Activated CD8-positive, alpha-beta memory T cell treated with anti-CD3 and anti-CD28 coated beads for 48 hours (primary cell): ENCODE measurements at regions not wholly inside any gene's neighbourhood (a gene's known extent, or its start where the extent isn't known, plus 50 kb on each side); places are given as distances from the start of the nearest gene placed in this dataset.
A peak's percentile ranks its signal among the peaks of the same experiment; 100 is the strongest.

Experiments
- DNase-seq, 3 experiments: peaks; one replicate each; pipeline ENCODE4 v3.0.0-alpha.2; 2020; ENCODE audit warnings: low read depth in 2 of 3, low spot score in 2 of 3

DNA sequence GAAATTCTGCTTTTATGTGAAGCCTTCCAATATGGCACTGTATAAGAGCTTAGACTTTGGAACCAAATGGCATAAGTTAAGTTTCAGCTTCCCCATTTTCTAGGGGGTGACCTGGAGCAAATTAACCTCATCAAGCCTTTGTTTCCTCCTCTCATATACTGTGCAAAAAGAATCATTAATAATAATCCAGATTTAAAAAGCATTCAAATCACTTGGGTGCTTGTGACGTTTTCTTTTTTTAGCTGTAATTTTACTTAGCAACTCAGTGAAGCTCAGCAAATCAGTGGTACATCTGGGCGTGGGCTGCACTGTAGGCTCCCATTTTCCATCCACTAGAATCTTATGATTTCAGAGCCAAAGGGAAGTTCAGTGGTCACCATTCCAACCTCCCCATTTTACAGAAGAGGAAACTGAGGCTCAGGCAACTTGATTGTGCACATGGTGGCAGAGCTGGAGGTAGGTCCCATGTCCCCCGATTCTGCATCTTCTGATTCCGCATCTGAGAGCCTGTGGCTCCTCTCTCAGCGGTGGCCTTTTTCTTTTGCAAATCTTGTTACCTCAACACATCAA is 131.2 kb downstream of the SNAPC1 start:
- no peak for DNase-seq

DNA sequence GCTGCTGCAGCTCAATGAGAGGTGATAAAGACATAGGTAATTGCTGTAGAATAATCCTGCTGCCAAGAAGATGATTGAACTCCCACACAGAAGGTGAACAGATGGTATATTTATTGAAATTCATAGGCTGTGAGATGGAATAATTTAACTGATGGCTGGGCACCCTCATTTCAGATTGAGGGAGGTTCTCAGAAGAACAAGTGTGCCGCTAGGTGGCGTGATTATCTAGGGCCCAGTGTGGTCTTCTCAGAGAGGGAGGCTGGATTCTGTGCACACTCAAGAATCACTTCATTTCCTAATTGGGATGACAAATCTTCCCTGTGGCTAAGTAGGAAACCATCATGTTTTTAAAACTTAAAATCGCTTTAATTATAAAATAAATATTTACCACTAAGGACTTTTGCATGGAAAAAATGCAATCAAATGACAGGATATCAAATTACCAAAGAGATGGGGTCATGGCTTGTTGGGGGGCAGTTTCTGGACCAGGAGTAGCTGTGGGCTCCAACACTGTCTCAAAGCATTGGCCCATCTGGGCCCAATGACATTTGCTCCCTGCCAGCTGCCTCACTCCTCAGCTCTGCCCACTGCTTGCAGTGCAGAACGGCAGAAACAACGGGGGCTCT is 132.3 kb downstream of the SNAPC1 start:
- DNase-seq = peak; percentile 6 to 34 (median 14)

DNA sequence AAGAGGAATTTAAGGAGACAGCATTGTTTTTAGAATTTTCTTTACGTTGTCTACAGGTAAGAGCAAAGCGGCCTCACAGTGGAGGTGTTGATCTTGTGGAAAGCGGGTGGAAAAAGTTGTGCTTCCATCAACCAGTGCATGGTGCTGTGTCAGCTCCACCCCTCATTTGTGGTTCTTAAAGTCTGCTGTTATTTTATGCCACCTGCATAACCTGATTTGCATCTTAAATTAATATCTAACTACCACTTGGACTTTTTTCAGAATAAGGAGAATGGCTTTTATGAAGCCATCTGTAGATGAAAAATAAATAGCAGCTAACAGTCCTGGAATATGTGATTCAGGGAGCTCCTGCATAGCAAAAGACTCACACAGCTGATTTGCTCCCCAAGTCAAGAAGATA is 135.1 kb downstream of the SNAPC1 start:
- no peak for DNase-seq

DNA sequence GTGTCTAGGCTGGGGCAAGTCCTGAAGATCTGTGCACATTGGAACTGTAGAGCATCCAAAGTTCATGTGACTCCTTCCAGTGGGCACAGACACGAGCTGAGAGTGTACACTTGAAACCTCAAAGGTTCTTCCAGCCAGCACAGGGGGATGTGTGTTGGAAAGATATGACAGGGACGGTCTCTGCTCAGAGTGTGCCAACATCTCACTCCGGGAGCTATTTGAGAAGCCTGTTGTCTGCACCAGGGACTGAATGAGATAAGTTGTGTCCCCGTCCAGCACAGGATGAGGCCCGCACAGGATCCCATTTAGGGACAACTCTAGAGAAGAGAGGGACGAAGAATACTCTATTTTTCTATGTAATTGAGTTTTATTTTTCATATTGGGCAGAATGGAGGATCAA is 136.3 kb downstream of the SNAPC1 start:
- no peak for DNase-seq

DNA sequence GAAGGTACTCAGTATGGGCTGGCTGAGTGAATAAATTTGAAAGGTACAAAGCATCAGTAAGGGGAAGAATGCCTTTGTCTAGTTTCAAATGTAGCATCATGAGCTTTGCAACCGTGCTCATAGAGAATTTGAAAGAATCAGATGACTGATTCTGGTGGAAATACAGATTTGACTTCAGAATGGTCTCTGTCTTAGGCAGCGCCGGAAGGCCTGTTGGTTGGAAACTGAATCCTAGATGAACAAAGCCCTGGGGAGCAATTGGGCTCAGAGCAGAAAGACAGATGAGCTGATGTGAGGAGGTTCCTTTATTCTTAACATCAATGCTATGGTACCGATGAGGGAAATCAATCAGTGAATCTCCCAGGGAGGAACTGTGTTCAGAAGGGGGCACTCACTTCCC is 137.3 kb downstream of the SNAPC1 start:
- DNase-seq = no peak

DNA sequence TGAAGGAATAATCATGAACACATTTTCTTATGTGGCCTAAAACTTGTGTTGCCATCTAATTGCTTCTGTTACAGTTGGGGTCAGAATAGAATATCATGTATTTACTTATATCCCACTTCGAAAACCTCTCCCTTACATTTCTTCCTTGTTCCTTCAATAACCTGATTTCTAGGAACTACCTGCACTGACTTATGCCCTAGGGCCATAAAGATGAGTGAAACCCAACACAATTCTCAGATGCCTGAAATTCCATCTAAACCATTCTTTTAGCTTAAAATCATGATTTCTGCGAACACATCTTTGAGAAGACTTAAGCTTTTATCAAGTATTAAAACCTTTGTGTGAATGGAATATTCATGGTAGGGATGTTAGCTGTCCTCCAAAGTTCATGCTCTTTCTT is 142.7 kb downstream of the SNAPC1 start:
- no peak for DNase-seq

DNA sequence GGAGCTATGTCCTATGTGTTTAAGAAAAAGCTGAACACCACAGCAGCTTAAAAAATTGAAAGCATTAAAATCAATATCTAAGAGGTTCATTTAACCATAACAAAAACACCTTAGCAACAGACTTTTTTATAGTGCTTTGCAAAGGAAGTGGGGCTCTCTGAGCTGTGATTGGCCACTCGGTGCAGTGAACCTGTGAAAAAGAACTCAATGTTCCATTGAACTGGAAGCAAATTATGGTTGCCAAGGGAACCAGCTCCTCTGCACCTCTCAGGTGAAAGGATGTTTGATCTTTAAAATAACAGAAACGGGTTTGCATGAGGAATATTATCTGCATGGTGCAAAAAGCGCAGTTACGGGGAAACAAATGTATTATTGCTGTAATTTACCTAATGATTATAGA is 149.4 kb downstream of the SNAPC1 start:
- DNase-seq = no peak

DNA sequence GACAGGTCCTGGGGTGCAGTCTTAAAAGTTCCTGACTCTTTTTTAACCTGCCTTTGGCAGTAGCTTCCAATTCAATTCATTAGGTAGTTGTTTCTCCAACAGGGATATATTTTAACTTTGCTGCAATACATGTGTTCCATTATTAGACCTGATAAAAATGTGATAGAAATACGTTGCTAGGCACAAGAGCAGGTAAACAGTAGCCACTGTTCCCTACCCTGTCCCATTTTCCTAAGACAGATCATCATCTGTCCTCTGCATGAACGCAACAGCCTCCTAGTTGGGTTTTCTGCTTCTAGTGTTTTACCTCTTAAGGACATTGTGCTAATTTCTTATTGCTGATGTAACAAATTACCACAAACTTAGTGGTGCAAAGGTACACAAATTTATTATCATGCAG is 156.8 kb downstream of the SNAPC1 start:
- DNase-seq = no peak

DNA sequence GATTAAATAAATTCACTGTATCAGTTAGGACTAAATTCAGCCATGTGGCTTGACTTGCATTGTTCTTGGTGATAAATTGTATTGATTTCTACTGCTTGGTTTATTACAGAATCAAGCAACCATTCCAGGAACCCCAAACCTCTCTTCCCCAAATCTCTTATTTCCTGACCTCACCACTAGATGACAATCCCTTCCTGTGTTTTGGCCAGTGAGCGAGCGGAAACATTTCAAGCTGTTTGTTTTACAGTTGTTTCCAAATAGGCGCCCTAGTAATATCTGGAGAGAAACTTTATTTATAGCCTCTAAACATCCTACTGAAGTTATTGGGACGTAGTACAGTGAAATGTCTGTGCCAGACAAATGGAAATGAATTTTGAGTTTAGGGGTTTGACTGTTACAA is 161.1 kb downstream of the SNAPC1 start:
- DNase-seq = no peak

DNA sequence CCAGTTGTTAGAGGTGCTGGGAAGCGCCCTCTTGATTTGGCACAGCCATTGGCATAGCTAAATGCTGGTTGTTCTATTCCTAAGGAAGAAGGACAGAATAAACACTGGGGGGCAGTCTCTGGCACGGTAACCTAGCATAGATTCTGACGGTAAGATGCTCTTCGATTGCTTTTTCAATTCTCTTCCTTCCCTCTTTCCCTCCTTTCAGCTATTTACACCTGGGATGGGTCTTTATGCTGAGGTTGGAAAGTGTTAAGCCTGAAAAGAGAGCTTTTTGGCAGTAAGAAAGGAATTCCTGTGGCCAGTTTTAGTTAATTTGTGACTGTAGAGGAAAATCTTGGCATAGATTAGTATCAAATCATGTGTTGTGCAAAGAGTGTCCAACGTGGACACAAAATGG is 162.8 kb downstream of the SNAPC1 start:
- DNase-seq = no peak

DNA sequence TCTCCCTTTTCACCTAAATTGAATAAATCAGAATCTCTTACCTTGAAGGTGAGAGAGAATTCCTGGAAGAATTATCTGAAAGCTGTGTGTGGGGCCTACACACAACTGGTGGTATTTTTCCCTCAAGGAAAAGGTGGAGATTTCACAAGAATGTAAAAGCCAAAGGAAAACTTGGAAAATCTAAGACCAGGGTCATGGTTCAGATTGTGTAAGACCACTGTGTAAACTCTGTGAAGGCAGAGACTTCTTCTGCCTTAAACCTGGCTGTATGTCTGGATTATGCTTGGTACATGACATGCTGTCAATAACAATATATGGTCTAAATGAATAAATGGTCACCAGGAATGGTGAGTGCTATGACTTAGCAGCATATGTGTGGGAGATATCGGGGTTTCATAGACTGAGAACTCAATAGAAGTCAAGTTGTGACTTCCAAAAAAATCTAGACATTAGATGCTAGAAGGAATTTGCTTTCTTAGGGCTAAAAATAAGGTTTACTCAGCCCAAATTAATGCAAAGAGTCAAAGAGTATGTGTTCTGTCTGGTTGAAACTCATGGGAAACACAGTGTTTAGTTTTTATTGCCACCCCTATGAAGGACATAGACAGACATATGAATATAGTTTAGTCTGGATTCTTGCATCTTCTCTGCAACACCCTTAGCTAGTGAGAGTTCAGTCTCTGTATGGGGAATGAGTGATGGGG is 163.7 kb downstream of the SNAPC1 start:
- no peak for DNase-seq

DNA sequence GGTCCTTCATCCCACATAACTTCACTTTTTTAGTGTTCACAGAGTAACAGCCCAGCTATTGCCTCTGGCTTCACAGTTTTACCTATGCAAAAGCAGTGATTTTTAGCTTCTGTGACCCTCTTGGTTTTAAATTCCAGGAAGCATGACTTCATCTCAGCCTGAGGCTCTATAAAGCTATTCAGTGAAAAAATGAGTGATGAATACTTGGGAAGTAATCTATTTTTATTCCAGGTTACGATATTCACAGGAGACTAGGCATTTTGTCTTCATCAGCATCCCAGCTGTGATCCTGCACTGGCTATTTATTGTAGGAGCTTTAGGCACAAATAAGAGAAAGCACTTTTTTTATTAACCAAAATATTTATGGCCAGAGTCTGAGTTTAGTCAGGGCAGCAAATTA is 164.8 kb downstream of the SNAPC1 start:
- no peak for DNase-seq

DNA sequence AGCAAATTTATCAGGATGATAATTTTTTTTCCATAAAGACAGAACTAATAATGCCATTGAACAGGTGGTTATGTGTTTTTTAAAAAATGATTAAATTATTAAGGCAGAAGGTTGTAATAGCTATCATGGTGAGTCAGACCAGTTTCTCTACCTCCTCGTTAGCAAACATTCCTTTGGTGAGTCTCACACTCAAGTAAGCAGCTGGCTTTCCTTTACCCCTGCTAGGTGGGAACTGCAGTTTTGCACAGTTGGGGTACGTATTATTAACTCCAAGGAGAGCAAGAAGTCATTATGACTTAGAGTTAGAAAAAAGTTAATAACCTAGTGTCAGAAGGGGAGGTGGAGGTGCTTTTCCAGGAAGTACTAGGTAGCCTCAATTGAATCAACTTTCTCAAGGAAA is 165.3 kb downstream of the SNAPC1 start:
- DNase-seq = no peak

DNA sequence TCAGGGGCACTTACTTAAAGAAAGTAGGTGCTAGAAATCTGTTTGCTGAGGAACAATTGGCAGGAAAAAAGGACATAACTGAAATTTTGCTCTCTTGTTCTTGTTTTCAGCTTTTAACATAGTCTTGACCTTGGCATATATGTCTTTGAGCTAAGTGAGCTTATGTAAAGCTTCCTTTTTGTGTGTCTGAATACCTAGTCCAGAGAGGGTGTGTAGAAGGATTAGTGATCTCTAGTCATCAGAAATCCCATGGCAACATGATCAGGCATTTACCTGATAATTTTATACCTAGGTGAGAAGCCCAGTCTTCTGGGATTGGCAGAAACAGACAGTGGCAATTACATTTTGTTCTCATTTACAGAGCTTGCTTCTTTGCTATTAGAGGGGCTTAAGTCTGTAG is 166.1 kb downstream of the SNAPC1 start:
- DNase-seq = no peak

DNA sequence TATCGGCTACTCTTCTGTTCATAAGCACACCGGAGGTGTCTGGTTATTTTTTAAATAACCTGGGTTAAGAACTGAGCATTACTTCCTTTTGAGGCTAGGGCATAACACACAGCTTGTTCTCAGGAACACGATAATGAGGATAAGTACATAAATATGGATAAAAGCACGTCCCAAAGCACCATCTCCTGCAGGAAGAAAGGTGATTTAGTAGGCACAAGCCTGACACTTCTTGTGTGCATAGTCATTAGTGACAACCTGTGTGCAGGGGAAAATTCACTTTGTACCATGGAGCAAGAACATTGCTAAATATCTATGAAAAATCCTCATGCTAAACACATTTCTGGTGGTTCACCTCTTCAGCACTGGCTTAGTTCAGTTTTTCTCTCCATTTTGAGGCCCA is 166.5 kb downstream of the SNAPC1 start:
- no peak for DNase-seq

DNA sequence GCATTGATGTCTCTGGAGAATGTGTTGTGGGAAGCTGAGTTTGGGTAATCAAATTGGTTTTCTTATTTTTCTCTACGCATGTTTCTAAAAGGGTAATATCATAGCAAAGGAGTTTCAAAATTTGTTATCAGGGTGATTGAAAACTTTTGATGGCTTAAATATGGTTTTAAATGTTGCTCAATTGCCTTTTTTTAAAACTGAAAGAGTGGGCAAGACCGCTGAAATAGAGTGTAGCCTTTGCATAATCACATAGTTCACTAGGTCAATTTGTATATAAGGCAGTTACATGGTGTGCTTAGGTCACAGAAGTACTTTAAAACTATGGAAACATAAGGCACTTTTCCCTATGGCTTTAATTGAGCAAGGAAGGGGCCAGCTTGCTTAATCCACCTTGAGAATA is 167.4 kb downstream of the SNAPC1 start:
- DNase-seq = no peak

DNA sequence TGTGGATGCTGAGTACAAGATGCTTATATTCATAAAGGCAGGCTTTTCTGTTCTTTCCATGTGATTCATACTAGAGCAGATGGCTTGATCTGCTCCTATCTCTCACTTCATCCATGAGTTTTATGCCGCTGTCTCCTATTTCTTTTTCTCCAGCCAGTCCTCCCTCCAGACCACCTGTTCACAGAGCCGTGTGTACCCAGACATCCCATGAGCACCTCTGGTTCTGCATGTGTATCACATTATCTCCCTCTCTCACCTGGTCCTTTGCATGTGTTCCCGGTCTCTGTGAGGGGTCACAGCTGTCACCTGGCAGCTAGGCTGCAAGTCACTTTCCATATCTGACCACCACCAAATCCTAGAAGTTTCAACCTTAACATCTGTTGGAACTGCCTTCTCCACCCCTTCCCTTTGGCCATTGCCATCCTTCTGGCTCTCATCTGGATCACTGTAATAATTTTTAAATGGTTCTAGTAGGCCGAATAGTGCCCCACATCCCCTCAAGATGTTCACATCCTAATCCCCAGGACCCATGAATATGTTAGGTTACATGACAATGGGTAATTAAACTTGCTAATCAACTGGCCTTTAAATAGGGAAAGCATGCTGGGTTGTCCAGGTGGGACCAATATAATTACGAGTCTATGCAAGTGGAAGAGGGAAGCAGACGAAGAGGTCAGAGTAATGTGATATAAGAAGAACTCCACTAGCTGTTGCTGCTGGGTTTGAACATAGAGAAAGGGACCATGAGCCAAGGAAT is 168.1 kb downstream of the SNAPC1 start:
- DNase-seq = no peak

DNA sequence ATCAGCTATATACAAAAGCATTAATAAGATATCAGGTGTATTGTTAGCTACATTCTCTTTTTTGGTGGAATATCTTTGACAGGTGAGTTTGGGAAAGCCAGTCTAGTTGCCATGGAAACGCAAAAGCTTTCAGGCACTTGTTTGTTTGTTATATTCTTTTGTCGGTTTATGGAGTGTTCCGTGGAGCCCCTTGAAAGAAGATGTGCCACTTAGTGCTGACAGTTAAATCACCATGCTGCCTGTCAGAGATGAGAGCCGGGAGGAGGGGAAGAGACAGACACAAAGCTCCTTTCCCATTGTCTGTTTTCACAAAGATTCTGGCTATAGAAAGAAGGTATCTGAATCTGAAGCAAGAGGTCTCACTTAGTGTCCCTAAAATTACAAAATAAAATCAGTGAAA is 170.8 kb downstream of the SNAPC1 start:
- no peak for DNase-seq

DNA sequence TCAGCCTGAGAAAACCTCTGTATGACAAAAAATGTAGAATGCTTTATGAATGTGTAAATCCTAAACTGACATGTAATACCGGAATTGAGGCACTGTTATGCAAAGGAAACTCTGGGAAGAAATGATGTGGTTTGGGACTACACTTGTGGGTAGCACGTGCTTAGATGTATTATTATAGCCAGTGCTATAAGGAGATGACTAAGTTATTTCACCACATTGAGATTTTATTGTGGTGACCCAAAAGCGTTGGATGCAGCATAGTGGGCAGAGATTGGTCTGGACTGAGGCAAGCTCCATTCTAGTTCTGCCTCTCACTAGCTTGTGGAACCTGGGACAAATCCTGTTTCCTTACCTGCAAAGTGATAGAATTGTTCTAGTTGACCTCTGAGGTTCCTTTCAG is 172.2 kb downstream of the SNAPC1 start:
- no peak for DNase-seq

DNA sequence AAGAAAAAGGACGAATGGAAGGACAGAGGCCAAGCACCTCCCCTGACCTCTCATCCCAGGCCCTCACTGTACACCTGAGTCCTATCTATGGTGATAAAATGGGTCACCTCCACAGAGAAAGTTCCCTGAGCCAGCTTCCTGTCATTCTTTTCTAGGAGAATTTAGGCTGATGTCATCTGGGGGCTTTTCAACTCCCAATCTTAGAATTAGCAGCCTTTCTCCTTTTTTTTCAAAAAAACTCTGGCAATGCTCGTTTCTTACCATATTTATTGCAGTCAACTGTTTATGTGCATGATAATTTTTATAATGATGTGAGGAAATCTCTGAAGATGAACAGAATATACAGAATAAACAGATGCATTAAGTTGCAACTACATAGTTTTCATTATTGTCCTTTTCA is 177.6 kb downstream of the SNAPC1 start:
- DNase-seq = no peak

DNA sequence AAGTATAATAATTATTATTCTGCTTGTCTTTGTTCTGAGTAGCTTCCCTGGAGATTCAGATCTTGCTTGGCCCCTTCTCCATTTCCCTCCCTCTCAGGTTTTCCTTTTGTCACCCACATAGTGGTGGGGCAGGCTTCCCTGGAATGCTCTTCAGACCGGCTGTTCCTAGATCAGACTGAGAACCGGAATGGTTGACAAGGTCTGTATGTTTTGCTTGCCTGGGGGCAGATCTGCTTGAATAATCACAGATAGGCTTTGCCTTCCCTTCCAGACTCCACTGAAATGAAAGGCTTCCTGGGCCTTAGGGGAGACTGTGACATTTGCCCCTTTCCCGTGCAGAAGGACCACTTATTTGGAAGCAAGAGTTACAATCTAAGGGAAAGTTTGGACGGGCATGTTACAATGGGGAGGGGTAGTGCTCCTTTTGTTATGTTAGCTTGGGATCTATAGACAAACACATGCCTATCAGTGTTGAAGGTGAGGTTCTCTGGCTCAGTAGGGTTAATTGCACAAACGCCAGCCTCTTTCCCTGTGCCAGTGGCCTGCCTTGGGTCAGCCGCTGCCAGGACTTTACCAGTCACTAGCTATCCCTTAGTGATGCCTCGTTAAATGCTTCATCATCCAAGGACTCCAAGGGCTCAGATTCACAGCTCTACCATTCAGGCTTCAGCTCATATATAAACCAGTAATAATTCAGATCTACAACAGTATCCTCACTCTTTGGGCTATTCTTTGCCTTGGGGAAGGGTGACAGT is 178.6 kb downstream of the SNAPC1 start:
- DNase-seq = no peak
